ENCODE measurements at regions not wholly inside any gene's neighbourhood (a gene's known extent, or its start where the extent isn't known, plus 50 kb on each side); places are given as distances from the start of the nearest gene placed in this dataset.
"Not testable (repeated sequence)": the region's sequence is repeated elsewhere in the genome, so short reads cannot be mapped to it uniquely, and the experiment has no call there.

DNA sequence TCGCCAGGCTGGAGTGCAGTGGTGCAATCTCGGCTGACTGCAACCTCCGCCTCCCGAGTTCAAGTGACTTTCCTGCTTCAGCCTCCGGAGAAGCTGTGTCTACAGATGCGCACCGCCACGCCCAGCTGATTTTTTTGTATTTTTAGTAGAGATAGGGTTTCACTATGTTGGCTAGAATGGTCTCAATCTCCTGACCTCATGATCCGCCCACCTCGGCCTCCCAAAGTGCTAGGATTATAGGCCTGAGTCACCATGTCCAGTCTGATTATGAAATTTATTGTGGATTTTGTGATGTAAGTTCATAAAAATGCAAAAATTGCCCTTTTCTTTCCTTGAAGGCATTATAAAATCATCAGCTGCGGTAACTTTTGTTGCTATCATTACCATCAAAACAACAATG, 1688.3 kb upstream of the ADGRL3 start:
- H3K9me3 Mint-ChIP-seq; H3K4me3 Mint-ChIP-seq; DNase-seq; H3K27ac Mint-ChIP-seq; ATAC-seq (replicated peaks); H3K4me1 Mint-ChIP-seq (ENCODE audit: low read depth in 2 of 2); H3K27me3 Mint-ChIP-seq; H3K36me3 Mint-ChIP-seq (ENCODE audit: insufficient read depth): not testable (repeated sequence)

DNA sequence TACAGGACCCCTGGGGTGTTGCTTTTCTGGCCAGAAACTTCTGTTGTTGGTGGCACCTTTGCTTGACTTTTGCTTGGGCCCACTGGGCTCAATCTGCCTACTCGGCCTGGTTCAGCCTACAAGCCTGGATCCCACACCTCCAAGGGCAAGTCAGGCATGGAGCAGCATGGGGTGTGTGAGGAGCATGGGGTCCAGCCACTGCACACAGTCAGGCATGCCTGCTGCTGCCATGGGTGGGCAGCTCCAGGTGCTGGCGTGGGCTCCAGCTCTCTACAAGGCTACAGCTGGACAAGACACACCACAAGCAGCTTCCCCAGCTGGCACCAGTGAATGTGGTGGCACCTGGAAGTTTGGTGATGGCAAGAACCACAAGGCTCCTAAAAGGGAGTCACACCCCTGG, 1683.1 kb upstream of the ADGRL3 start:
- ATAC-seq (replicated peaks): no peak
- H3K4me1 Mint-ChIP-seq (ENCODE audit: low read depth in 2 of 2): no peaks in the 10 kb centered on the region
- DNase-seq: no peak
- H3K27ac Mint-ChIP-seq: no peak overlapping the region
- no peaks in the 10 kb centered on the region for H3K36me3 Mint-ChIP-seq (ENCODE audit: insufficient read depth)
- H3K9me3 Mint-ChIP-seq: peaks cover 0 to 1% of the 10 kb centered on the region in 2 donors
- H3K4me3 Mint-ChIP-seq: no peak overlapping the region
- no peaks in the 10 kb centered on the region for H3K27me3 Mint-ChIP-seq

DNA sequence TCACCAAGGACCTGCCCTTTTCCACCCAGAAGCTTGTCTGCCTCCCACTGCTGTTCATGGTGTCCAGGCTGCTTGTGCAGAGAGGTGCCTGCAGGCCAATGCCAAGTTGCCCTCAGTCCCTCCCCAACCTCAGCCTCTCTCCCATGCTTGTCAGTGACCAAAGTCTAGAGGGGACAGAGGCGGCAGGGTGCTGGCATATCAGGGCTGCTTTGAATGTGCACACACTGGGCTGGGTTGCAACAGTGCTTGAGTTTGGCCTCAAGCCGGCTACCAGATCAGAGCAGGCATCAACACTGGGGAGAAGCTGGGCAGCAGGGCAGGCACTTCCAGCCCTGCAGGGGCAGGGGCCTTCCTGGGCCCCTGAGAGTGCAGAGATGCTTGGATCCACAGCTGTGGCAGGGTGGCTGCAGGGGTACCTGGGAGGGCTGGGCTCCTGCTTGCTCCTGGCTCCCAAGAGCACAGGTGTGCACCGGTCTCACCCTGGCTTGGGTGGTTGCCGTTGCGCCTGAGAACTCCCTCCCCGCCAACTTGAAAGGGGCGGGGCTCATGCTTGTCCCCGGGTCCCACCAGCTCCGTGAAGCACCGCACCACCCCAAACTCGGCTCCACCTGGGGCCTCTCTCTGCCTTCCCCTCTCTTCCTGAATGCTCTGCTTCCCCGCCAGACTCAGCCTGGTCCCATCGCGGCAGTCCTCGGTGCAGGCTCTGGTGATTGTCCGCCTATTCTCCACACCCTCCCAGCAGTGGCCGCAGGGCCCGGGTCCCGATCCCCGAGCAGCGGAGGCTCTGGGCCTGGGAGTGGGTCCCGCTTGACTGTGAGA, 1681.9 kb upstream of the ADGRL3 start:
- DNase-seq: no peak
- Mint-ChIP-seq H3K36me3 (ENCODE audit: insufficient read depth) (no peaks in the 10 kb centered on the region), H3K4me3 (no peak overlapping the region)

DNA sequence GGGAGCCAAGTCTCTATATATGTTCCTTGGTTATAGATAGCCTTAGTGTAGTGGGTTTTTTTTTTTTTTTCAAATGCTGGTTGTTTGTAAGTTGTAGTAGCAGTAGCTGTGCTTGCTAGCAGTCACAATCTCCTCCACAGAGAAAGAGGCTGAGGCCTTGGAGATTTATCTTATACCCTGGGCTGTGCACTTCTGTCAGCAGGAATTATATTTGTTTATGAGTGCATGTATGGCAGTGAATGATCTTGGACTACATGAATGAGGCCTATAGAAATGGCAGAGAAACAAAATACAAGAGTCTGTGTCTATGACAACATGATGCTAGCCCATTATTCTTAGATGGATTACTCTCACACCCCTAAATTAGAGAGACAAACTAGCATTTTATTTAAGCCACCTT, 1674.2 kb upstream of the ADGRL3 start:
- Mint-ChIP-seq H3K27ac (no peak overlapping the region), H3K36me3 (ENCODE audit: insufficient read depth) (no peaks in the 10 kb centered on the region), H3K4me1 (ENCODE audit: low read depth in 2 of 2) (no peaks in the 10 kb centered on the region), H3K4me3 (no peak overlapping the region), H3K9me3 (peaks cover 7 to 25% of the 10 kb centered on the region in 2 donors), H3K27me3 (no peaks in the 10 kb centered on the region)
- no peak for ATAC-seq (replicated peaks)
- no peak for DNase-seq

More for the DNA sequence above, 1681.9 kb upstream of the ADGRL3 start:
- Mint-ChIP-seq H3K27me3 (no peaks in the 10 kb centered on the region), H3K27ac (no peak overlapping the region), H3K4me1 (ENCODE audit: low read depth in 2 of 2) (no peaks in the 10 kb centered on the region), H3K9me3 (peaks cover 0 to 1% of the 10 kb centered on the region in 2 donors)
- no peak for ATAC-seq (replicated peaks)

DNA sequence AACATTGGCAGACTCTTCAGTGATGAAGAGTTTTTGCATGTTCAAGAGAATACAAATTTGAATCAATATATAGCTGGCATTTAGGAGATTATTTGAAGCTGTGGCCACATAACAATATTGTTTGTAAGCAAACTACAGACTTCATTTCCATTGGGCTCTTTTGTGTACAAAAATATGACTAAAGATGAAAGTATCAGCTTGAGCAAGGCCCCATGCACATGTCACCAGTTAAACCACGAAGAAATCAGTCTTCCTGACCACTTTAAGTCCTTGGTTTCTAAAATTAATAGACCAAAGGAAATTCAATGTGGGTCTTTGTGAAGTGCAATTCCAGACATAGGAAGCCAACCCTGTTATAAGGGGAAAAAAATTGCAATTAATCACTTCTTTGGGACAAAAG, 1664.6 kb upstream of the ADGRL3 start:
- Mint-ChIP-seq H3K4me1 (ENCODE audit: low read depth in 2 of 2) (no peaks in the 10 kb centered on the region), H3K27me3 (no peaks in the 10 kb centered on the region), H3K9me3 (peaks cover 0 to 7% of the 10 kb centered on the region in 2 donors), H3K4me3 (no peak overlapping the region), H3K36me3 (ENCODE audit: insufficient read depth) (no peaks in the 10 kb centered on the region), H3K27ac (no peak overlapping the region)
- ATAC-seq (replicated peaks) (no peak), DNase-seq (no peak)

DNA sequence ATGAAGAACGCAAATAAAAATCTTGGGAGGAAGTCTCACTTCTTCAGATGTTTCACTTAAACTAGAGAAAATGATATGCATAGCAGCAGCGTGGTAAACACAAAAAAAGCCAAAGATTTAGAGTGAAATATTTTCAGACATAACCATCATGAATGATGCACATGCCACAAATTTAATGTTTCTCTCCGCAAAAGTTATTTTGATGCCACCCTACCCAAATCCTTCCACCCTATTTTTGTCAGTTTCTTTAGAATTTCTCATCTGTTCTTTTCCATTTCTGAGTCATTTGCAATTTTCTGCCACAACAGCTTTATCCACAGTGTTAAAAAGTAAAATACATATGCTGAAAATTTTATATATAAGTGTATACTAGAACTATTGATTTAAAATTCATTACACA, 1663.7 kb upstream of the ADGRL3 start:
- Mint-ChIP-seq H3K36me3 (ENCODE audit: insufficient read depth) (no peaks in the 10 kb centered on the region), H3K27ac (no peak overlapping the region), H3K9me3 (peaks cover 0 to 6% of the 10 kb centered on the region in 2 donors), H3K4me1 (ENCODE audit: low read depth in 2 of 2) (no peaks in the 10 kb centered on the region), H3K27me3 (no peaks in the 10 kb centered on the region), H3K4me3 (no peak overlapping the region)
- DNase-seq (no peak), ATAC-seq (replicated peaks) (no peak)

DNA sequence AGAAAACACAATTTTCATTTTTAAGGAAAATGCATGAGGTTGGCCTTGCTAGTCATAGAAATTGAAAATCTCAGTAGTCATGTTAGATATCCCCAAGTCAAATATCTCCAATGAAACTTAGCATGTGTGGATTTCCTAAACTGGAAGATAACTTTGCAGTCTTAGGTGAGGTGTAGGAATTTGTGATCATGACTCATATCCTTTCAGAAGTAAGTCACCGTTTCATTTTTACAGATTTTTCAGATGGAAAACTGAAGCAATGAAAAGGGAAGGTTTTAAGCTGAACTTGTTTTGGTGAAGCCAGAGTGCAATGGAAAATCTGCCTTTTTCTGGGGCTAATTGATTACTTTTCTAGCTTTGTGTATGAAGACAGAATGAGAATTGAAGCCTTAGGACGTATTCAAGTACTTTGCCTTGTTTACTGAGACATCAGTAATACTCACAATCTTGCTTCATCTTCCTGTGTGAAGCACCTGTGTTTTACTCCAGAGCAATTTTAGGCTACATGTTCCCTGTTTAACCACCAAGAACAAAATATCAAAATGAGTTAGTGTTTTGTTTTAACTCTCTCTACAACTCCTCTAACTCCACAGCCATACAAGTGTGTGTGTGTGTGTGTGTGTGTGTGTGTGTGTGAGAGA, 1662.8 kb upstream of the ADGRL3 start:
- no peaks in the 10 kb centered on the region for H3K4me1 Mint-ChIP-seq (ENCODE audit: low read depth in 2 of 2)
- ATAC-seq (replicated peaks) (no peak), DNase-seq (no peak)
- H3K27ac Mint-ChIP-seq: no peak overlapping the region
- no peaks in the 10 kb centered on the region for H3K36me3 Mint-ChIP-seq (ENCODE audit: insufficient read depth)
- no peaks in the 10 kb centered on the region for H3K27me3 Mint-ChIP-seq
- no peak overlapping the region for H3K4me3 Mint-ChIP-seq
- H3K9me3 Mint-ChIP-seq: peaks cover 0 to 5% of the 10 kb centered on the region in 2 donors

DNA sequence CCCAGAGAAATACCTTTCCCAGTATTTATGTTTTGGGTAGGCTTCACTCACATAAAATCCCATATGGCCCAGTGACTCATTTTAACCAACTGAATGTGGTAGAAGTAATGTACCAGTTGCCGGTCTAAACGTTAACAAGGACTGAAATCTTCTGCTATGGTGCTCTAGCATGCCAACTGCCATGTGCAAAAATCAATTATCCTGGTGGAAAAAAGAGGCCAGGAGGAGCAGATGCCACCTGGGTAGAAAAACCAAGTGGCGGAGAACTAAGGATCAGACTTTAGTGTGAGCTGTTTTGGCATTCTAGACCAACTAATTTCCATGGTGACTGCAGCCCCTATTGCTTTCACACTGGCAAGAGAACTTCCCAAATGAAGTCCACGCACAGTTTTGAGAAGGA, 1660.7 kb upstream of the ADGRL3 start:
- no peak overlapping the region for H3K4me3 Mint-ChIP-seq
- DNase-seq: no peak
- no peak overlapping the region for H3K27ac Mint-ChIP-seq
- ATAC-seq (replicated peaks): no peak
- H3K36me3 Mint-ChIP-seq (ENCODE audit: insufficient read depth): no peaks in the 10 kb centered on the region
- peaks cover 0 to 4% of the 10 kb centered on the region in 2 donors for H3K9me3 Mint-ChIP-seq
- H3K27me3 Mint-ChIP-seq: no peaks in the 10 kb centered on the region
- H3K4me1 Mint-ChIP-seq (ENCODE audit: low read depth in 2 of 2): no peaks in the 10 kb centered on the region

DNA sequence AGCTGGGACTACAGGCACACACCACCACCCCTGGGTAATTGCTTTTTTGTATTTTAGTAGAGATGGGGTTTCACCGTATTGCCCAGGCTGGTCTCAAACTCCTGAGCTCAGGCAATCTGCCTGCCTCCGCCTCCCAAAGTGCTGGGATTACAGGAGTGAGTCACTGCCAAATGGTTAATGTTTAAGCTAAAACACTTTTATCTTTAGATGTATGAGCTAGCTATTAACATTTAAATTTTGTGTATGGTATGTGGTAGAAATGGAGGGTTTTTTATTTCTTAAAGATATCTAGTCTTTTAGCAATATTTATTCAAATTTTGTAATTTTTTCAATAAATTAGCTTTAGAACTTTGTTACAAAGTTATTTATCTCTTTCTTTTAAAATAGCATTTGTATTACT, 1659.8 kb upstream of the ADGRL3 start:
- peaks cover 0 to 4% of the 10 kb centered on the region in 2 donors for H3K9me3 Mint-ChIP-seq
- H3K4me3 Mint-ChIP-seq: no peak overlapping the region
- ATAC-seq (replicated peaks): no peak
- no peak overlapping the region for H3K27ac Mint-ChIP-seq
- no peaks in the 10 kb centered on the region for H3K4me1 Mint-ChIP-seq (ENCODE audit: low read depth in 2 of 2)
- DNase-seq: no peak
- H3K36me3 Mint-ChIP-seq (ENCODE audit: insufficient read depth): no peaks in the 10 kb centered on the region
- H3K27me3 Mint-ChIP-seq: no peaks in the 10 kb centered on the region

DNA sequence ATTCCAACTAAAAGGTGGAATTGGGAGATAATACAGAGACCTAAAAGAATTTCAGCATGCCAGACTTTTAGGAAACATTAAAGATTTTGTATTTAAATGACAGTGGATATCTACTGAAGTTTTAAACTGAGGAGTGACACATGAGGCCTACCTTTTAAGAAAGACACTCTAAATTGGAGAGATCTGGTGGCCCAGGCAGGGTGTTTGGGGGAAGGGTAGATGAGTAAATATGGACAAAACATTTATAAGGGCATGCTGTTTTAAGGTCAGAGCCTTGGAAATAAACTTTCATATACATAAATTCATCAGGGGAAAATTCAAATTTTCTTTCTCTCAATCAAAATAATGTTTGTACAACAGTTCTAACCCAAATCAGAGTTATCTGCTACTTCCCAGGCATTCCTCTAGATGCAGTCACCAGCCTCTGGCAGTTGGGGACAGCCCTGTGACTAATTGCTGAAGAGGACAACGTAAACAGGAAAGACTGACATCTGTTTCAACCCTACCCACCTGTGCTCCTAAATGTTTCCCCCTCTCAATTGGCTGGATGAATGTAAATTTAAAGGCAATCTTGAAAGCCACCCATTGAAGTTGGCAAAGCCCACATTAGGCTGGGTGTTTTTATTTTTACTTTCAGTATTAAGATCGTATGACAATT, 1646.9 kb upstream of the ADGRL3 start:
- no peaks in the 10 kb centered on the region for H3K27me3 Mint-ChIP-seq
- H3K36me3 Mint-ChIP-seq (ENCODE audit: insufficient read depth): no peaks in the 10 kb centered on the region
- H3K27ac Mint-ChIP-seq: no peak overlapping the region
- H3K4me3 Mint-ChIP-seq: no peak overlapping the region
- no peak for ATAC-seq (replicated peaks)
- peaks cover 9 to 13% of the 10 kb centered on the region in 2 donors for H3K9me3 Mint-ChIP-seq
- H3K4me1 Mint-ChIP-seq (ENCODE audit: low read depth in 2 of 2): no peaks in the 10 kb centered on the region
- no peak for DNase-seq

DNA sequence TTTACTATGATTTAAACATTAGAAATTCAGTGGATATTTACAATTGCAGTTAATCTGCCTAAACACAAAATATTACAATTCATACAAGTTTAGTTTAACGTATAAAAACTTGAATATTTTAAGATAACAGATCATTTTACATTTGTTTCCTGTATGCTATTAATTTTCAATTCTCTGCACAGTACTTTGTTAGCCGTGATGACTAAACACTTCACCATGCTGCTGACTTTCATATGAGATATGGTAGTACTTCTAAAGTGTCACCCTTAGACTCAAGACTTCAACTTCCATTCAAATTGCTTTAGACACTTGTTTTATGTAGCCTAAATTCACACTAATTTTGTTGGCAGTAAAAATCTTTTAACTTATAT, 1646.4 kb upstream of the ADGRL3 start:
- Mint-ChIP-seq H3K27me3 (no peaks in the 10 kb centered on the region), H3K4me1 (ENCODE audit: low read depth in 2 of 2) (no peaks in the 10 kb centered on the region), H3K27ac (no peak overlapping the region), H3K9me3 (peaks cover 9 to 17% of the 10 kb centered on the region in 2 donors), H3K36me3 (ENCODE audit: insufficient read depth) (no peaks in the 10 kb centered on the region), H3K4me3 (no peak overlapping the region)
- ATAC-seq (replicated peaks) (no peak), DNase-seq (no peak)

DNA sequence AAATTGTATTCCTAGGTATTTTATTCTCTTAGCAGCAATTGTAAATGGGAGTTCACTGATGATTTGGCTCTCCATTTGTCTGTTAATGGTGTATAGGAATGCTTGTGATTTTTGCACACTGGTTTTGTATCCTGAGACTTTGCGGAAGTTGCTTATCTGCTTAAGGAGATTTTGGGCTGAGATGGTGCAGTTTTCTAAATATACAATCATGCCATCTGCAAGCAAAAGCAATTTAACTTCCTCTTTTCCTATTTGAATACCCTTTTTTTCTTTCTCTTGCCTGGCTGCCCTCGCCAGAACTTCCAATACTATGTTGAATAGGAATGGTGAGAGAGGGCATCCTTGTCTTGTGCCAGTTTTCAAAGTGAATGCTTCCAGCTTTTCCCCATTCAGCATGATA, 1643.9 kb upstream of the ADGRL3 start:
- not testable (repeated sequence) for H3K27me3 Mint-ChIP-seq; H3K27ac Mint-ChIP-seq; H3K36me3 Mint-ChIP-seq (ENCODE audit: insufficient read depth); ATAC-seq (replicated peaks); H3K4me3 Mint-ChIP-seq; DNase-seq; H3K4me1 Mint-ChIP-seq (ENCODE audit: low read depth in 2 of 2)
- H3K9me3 Mint-ChIP-seq: peaks cover 7 to 24% of the 10 kb centered on the region in 2 donors

DNA sequence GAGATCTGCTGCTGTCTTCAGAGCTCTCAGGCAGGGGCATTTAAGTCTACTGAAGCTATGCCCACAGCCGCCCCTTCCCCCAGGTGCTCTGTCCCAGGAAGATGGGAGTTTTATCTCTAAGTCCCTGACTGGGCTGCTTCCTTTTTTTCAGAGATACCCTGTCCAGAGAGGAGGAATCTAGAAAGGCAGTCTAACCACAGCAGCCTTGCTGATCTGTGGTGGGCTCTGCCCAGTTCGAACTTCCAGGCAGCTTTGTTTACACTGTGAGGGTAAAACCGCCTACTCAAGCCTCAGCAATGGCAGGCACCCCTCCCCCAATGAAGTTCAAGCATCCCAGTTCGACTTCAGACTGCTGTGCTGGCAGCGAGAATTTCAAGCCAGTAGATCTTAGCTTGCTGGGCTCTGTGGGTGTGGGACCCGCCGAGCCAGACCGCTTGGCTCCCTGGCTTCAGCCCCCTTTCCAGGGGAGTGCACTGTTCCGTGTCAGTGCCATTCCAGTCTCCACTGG, 1639.9 kb upstream of the ADGRL3 start:
- peaks cover 3 to 24% of the 10 kb centered on the region in 2 donors for H3K9me3 Mint-ChIP-seq
- H3K27ac Mint-ChIP-seq; H3K4me3 Mint-ChIP-seq; H3K36me3 Mint-ChIP-seq (ENCODE audit: insufficient read depth); H3K4me1 Mint-ChIP-seq (ENCODE audit: low read depth in 2 of 2); ATAC-seq (replicated peaks); DNase-seq; H3K27me3 Mint-ChIP-seq: not testable (repeated sequence)

DNA sequence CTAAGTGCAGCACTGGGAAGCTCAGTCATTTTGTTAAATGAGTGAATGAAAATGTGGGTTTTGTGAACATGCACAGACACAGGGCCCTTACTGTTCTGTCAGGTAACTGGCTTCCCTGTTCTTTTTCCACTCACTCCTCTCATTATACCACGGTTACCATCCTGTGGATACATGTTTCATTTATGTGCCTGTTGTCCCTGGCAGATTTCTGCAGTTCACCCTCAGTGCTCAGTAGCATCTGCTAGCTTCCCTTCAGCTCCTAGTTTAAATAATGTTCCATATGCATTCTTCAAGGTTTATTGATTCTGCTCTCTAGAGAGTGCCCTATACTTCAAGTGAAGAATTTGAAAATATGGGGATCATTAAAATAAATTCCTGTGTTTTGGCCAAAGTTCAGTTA, 1634.3 kb upstream of the ADGRL3 start:
- Mint-ChIP-seq H3K27me3 (no peaks in the 10 kb centered on the region), H3K36me3 (ENCODE audit: insufficient read depth) (no peaks in the 10 kb centered on the region), H3K9me3 (peaks cover 4 to 6% of the 10 kb centered on the region in 2 donors), H3K4me1 (ENCODE audit: low read depth in 2 of 2) (no peaks in the 10 kb centered on the region), H3K4me3 (no peak overlapping the region), H3K27ac (no peak overlapping the region)
- ATAC-seq (replicated peaks) (no peak), DNase-seq (no peak)
